Keratinocyte (primary cell): ENCODE measurements at regions not wholly inside any gene's neighbourhood (a gene's known extent, or its start where the extent isn't known, plus 50 kb on each side); places are given as distances from the start of the nearest gene placed in this dataset.

ENCODE experiments used
- DNase-seq: peaks from one replicate; pipeline ENCODE4 v3.0.0-alpha.2; 2011; ENCODE audit warnings: low read depth, missing footprints, low spot score
- FAIRE-seq: peaks from 2 replicates; lab custom pipeline; 2011; peaks lifted over from hg19 to GRCh38; lab: Jason Lieb, UNC
- H2AFZ ChIP-seq: 2 replicates; pipeline ENCODE4 v1.6.0; 2012; ENCODE audit warnings: low read length, control low read depth, inconsistent platforms; ENCODE audit not compliant: control insufficient read depth
- H3K27ac ChIP-seq: 2 replicates; pipeline ENCODE4 v1.5.1; 2011; ENCODE audit warnings: low read length; ENCODE audit not compliant: control insufficient read depth, insufficient read depth
- H3K27me3 ChIP-seq: 3 replicates; pipeline ENCODE4 v1.6.0; 2011; ENCODE audit warnings: low read length; ENCODE audit not compliant: control insufficient read depth, insufficient read depth; ENCODE audit errors: extremely low read depth
- H3K36me3 ChIP-seq, 2 experiments: 2 replicates in 1 of 2; 3 replicates in 1 of 2; pipeline ENCODE4 v1.5.1; 2011; ENCODE audit warnings: low read length in 2 of 2, mild to moderate bottlenecking in 1 of 2; ENCODE audit not compliant: control insufficient read depth in 2 of 2, insufficient read depth in 2 of 2; ENCODE audit errors: extremely low read depth in 1 of 2
- H3K4me1 ChIP-seq: 3 replicates; pipeline ENCODE4 v1.5.1; 2011; ENCODE audit warnings: low read length; ENCODE audit not compliant: control insufficient read depth, insufficient read depth; ENCODE audit errors: extremely low read depth
- H3K4me2 ChIP-seq: 3 replicates; pipeline ENCODE4 v1.6.0; 2011; ENCODE audit warnings: low read depth, low read length; ENCODE audit not compliant: control insufficient read depth, insufficient read depth; ENCODE audit errors: extremely low read depth
- H3K4me3 ChIP-seq, 3 experiments: fragments of 200-600 bp in 1 of 3; sonication (generic) in 1 of 3; 2 replicates in 2 of 3; 3 replicates in 1 of 3; pipeline ENCODE4 v1.5.1; 2011 to 2016; ENCODE audit warnings: low read length in 3 of 3, mild to moderate bottlenecking in 3 of 3, control low read depth in 2 of 3, inconsistent platforms in 1 of 3, low read depth in 1 of 3, mixed read lengths in 1 of 3, mixed run types in 1 of 3, moderate library complexity in 1 of 3; ENCODE audit not compliant: control insufficient read depth in 2 of 3, insufficient read depth in 2 of 3; ENCODE audit errors: extremely low read depth in 1 of 3
- H3K79me2 ChIP-seq: 2 replicates; pipeline ENCODE4 v1.6.0; 2012; ENCODE audit warnings: low read length; ENCODE audit not compliant: control insufficient read depth, insufficient read depth
- H3K9ac ChIP-seq: 3 replicates; pipeline ENCODE4 v1.6.0; 2011; ENCODE audit warnings: low read length; ENCODE audit not compliant: control insufficient read depth, insufficient read depth; ENCODE audit errors: extremely low read depth
- H3K9me1 ChIP-seq: 3 replicates; pipeline ENCODE4 v1.6.0; 2011; ENCODE audit warnings: low read length; ENCODE audit not compliant: control insufficient read depth, insufficient read depth; ENCODE audit errors: extremely low read depth
- H3K9me3 ChIP-seq: 2 replicates; pipeline ENCODE4 v1.5.1; 2012; ENCODE audit warnings: low read depth, low read length; ENCODE audit not compliant: control insufficient read depth
- H4K20me1 ChIP-seq: 3 replicates; pipeline ENCODE4 v1.6.0; 2011; ENCODE audit warnings: low read length; ENCODE audit not compliant: control insufficient read depth, insufficient read depth; ENCODE audit errors: extremely low read depth
- CTCF ChIP-seq, 3 experiments: IDR thresholded peaks in 1 of 3; conservative IDR thresholded peaks in 1 of 3; optimal IDR thresholded peaks in 1 of 3; 2 replicates in 2 of 3; 3 replicates in 1 of 3; pipeline versions ENCODE3 to v1.5.1; 2011; ENCODE audit warnings: low read length in 3 of 3, mild to moderate bottlenecking in 3 of 3, moderate library complexity in 2 of 3, control low read depth in 1 of 3, inconsistent platforms in 1 of 3; ENCODE audit not compliant: insufficient read depth in 2 of 3; ENCODE audit errors: extremely low read depth in 1 of 3
- EZH2 ChIP-seq: IDR thresholded peaks from one replicate; pipeline ENCODE4 v1.6.1; 2012; ENCODE audit warnings: inconsistent platforms, mild to moderate bottlenecking, low read length, moderate library complexity
- dilution Hi-C: fragments of 300-500 bp; cut with MboI; formaldehyde crosslinking; loops from one replicate; pipeline ENCODE4 v1.7.0; 2020; ENCODE audit warnings: low sequenced_read_pairs; ENCODE audit not compliant: extremely low pct_ligation_motif_present

GRCh38 chr12:4109826-4110225 lies 163.7 kb upstream of the CCND2 start:
- Histone ChIP-seq H3K4me3 (no peak overlapping the region), H3K27me3 (peaks cover 4% of the 10 kb centered on the region), H3K27ac (no peak overlapping the region), H3K9me3 (no peaks in the 10 kb centered on the region), H3K4me1 (peaks cover 29% of the 10 kb centered on the region), H3K9me1 (no peaks in the 10 kb centered on the region), H2AFZ (no peak overlapping the region), H3K79me2 (no peaks in the 10 kb centered on the region), H3K4me2 (no peak overlapping the region), H3K36me3 (no peaks in the 10 kb centered on the region), H4K20me1 (no peaks in the 10 kb centered on the region), H3K9ac (no peak overlapping the region)
- FAIRE-seq = peak; percentile 59
- dilution Hi-C loops = no loop called here
- no peak for TF ChIP-seq EZH2
- TF ChIP-seq CTCF (optimal IDR thresholded peaks at IDR 0.05 in 1 of 3, IDR thresholded peaks at IDR 0.05 in 1 of 3, conservative IDR thresholded peaks at IDR 0.05 in 1 of 3; ENCODE audit: extremely low read depth in 1 of 3, insufficient read depth in 2 of 3, low read length in 3 of 3) = no peak
- no peak for DNase-seq

- H3K4me2 ChIP-seq = no peak overlapping the region
- dilution Hi-C loops = no loop called here
- peak; percentile 90 for FAIRE-seq
Measured at GRCh38 chr12:4108803-4109345, 164.7 kb upstream of the CCND2 start.

More at GRCh38 chr12:4108803-4109345, 164.7 kb upstream of the CCND2 start:
- TF ChIP-seq EZH2 = no peak
- no peak for TF ChIP-seq CTCF (optimal IDR thresholded peaks at IDR 0.05 in 1 of 3, IDR thresholded peaks at IDR 0.05 in 1 of 3, conservative IDR thresholded peaks at IDR 0.05 in 1 of 3; ENCODE audit: extremely low read depth in 1 of 3, insufficient read depth in 2 of 3, low read length in 3 of 3)
- no peak for DNase-seq
- Histone ChIP-seq H3K79me2 (no peaks in the 10 kb centered on the region), H3K27me3 (peaks cover 4% of the 10 kb centered on the region), H3K9me3 (no peaks in the 10 kb centered on the region), H3K4me3 (no peak overlapping the region), H3K36me3 (no peaks in the 10 kb centered on the region), H3K9me1 (no peaks in the 10 kb centered on the region), H3K4me1 (peaks cover 29% of the 10 kb centered on the region), H2AFZ (no peak overlapping the region), H3K27ac (no peak overlapping the region), H3K9ac (no peak overlapping the region), H4K20me1 (no peaks in the 10 kb centered on the region)
